ENCODE measurements at regions not wholly inside any gene's neighbourhood (a gene's known extent, or its start where the extent isn't known, plus 50 kb on each side); places are given as distances from the start of the nearest gene placed in this dataset.

- no peaks in the 10 kb centered on the region for H3K27me3 Mint-ChIP-seq
- no peak overlapping the region for H3K27ac Mint-ChIP-seq
- H3K4me1 Mint-ChIP-seq (ENCODE audit: low read depth) = peaks cover 10% of the 10 kb centered on the region
- no peaks in the 10 kb centered on the region for H3K9me3 Mint-ChIP-seq (ENCODE audit: low read depth)
- no peak for TF ChIP-seq CTCF (IDR thresholded peaks at IDR 0.05; ENCODE audit: unreplicated experiment)
- H3K4me3 Mint-ChIP-seq (ENCODE audit: low read depth) = no peak overlapping the region
- H3K36me3 Mint-ChIP-seq (ENCODE audit: insufficient read depth) = no peaks in the 10 kb centered on the region
- DNase-seq (ENCODE audit: low spot score, unreplicated experiment) = no peak
These were observed 289.9 kb upstream of the ACTBL2 start for GRCh38 chr5:57772512-57772911.

GRCh38 chr5:57770039-57770438 is 287.4 kb upstream of the ACTBL2 start:
- no peak overlapping the region for H3K27ac Mint-ChIP-seq
- DNase-seq (ENCODE audit: low spot score, unreplicated experiment) = no peak
- H3K36me3 Mint-ChIP-seq (ENCODE audit: insufficient read depth) = no peaks in the 10 kb centered on the region
- no peak for TF ChIP-seq CTCF (IDR thresholded peaks at IDR 0.05; ENCODE audit: unreplicated experiment)
- H3K27me3 Mint-ChIP-seq = no peaks in the 10 kb centered on the region
- H3K9me3 Mint-ChIP-seq (ENCODE audit: low read depth) = no peaks in the 10 kb centered on the region
- no peak overlapping the region for H3K4me3 Mint-ChIP-seq (ENCODE audit: low read depth)
- H3K4me1 Mint-ChIP-seq (ENCODE audit: low read depth) = no peaks in the 10 kb centered on the region

- no peaks in the 10 kb centered on the region for H3K9me3 Mint-ChIP-seq (ENCODE audit: low read depth)
- no peaks in the 10 kb centered on the region for H3K4me1 Mint-ChIP-seq (ENCODE audit: low read depth)
- no peak for TF ChIP-seq CTCF (IDR thresholded peaks at IDR 0.05; ENCODE audit: unreplicated experiment)
- no peak overlapping the region for H3K4me3 Mint-ChIP-seq (ENCODE audit: low read depth)
- no peaks in the 10 kb centered on the region for H3K36me3 Mint-ChIP-seq (ENCODE audit: insufficient read depth)
- DNase-seq (ENCODE audit: low spot score, unreplicated experiment) = no peak
- H3K27ac Mint-ChIP-seq = no peak overlapping the region
- H3K27me3 Mint-ChIP-seq = no peaks in the 10 kb centered on the region
These were observed 286.1 kb upstream of the ACTBL2 start for GRCh38 chr5:57768745-57769144.

GRCh38 chr5:57764479-57765089 is 282.0 kb upstream of the ACTBL2 start:
- no peak for DNase-seq (ENCODE audit: low spot score, unreplicated experiment)
- Mint-ChIP-seq H3K4me1 (ENCODE audit: low read depth) (no peaks in the 10 kb centered on the region), H3K27me3 (no peaks in the 10 kb centered on the region), H3K27ac (no peak overlapping the region), H3K9me3 (ENCODE audit: low read depth) (no peaks in the 10 kb centered on the region), H3K36me3 (ENCODE audit: insufficient read depth) (no peaks in the 10 kb centered on the region), H3K4me3 (ENCODE audit: low read depth) (no peak overlapping the region)
- TF ChIP-seq CTCF (IDR thresholded peaks at IDR 0.05; ENCODE audit: unreplicated experiment) = no peak

GRCh38 chr5:57761513-57761912 is 278.9 kb upstream of the ACTBL2 start:
- no peak overlapping the region for H3K27ac Mint-ChIP-seq
- no peaks in the 10 kb centered on the region for H3K9me3 Mint-ChIP-seq (ENCODE audit: low read depth)
- H3K4me3 Mint-ChIP-seq (ENCODE audit: low read depth) = no peak overlapping the region
- DNase-seq (ENCODE audit: low spot score, unreplicated experiment) = no peak
- H3K4me1 Mint-ChIP-seq (ENCODE audit: low read depth) = no peaks in the 10 kb centered on the region
- no peaks in the 10 kb centered on the region for H3K27me3 Mint-ChIP-seq
- no peak for TF ChIP-seq CTCF (IDR thresholded peaks at IDR 0.05; ENCODE audit: unreplicated experiment)
- H3K36me3 Mint-ChIP-seq (ENCODE audit: insufficient read depth) = no peaks in the 10 kb centered on the region
